ENCODE measurements at regions not wholly inside any gene's neighbourhood (a gene's known extent, or its start where the extent isn't known, plus 50 kb on each side); places are given as distances from the start of the nearest gene placed in this dataset.
A peak's percentile ranks its signal among the peaks of the same experiment; 100 is the strongest.

- H3K4me3 ChIP-seq (ENCODE audit: low read length): no peak overlapping the region
- H2AFZ ChIP-seq (ENCODE audit: low read depth, low read length): peak overlapping the region; percentile 2
- no peaks in the 10 kb centered on the region for H3K27me3 ChIP-seq (ENCODE audit: insufficient read depth, low read length)
- H3K4me1 ChIP-seq (ENCODE audit: insufficient read depth, low read length): peaks cover 7% of the 10 kb centered on the region
- no peaks in the 10 kb centered on the region for H3K36me3 ChIP-seq (ENCODE audit: insufficient read depth, low read length)
- H3K9me3 ChIP-seq (ENCODE audit: low read length): no peaks in the 10 kb centered on the region
These were observed 250.4 kb upstream of the JADE1 start for GRCh38 chr4:128558896-128559679.

- peaks cover 7% of the 10 kb centered on the region for H3K4me1 ChIP-seq (ENCODE audit: insufficient read depth, low read length)
- H3K9me3 ChIP-seq (ENCODE audit: low read length): no peaks in the 10 kb centered on the region
- H2AFZ ChIP-seq (ENCODE audit: low read depth, low read length): no peak overlapping the region
- no peaks in the 10 kb centered on the region for H3K27me3 ChIP-seq (ENCODE audit: insufficient read depth, low read length)
- H3K4me3 ChIP-seq (ENCODE audit: low read length): no peak overlapping the region
- H3K36me3 ChIP-seq (ENCODE audit: insufficient read depth, low read length): no peaks in the 10 kb centered on the region
These were observed 252.7 kb upstream of the JADE1 start for GRCh38 chr4:128556756-128557155.

- Histone ChIP-seq H3K27me3 (ENCODE audit: insufficient read depth, low read length) (no peaks in the 10 kb centered on the region), H3K4me3 (ENCODE audit: low read length) (no peak overlapping the region), H3K4me1 (ENCODE audit: insufficient read depth, low read length) (no peaks in the 10 kb centered on the region), H2AFZ (ENCODE audit: low read depth, low read length) (no peak overlapping the region), H3K36me3 (ENCODE audit: insufficient read depth, low read length) (no peaks in the 10 kb centered on the region), H3K9me3 (ENCODE audit: low read length) (no peaks in the 10 kb centered on the region)
These were observed 255.6 kb upstream of the JADE1 start for GRCh38 chr4:128553686-128554515.

DNA sequence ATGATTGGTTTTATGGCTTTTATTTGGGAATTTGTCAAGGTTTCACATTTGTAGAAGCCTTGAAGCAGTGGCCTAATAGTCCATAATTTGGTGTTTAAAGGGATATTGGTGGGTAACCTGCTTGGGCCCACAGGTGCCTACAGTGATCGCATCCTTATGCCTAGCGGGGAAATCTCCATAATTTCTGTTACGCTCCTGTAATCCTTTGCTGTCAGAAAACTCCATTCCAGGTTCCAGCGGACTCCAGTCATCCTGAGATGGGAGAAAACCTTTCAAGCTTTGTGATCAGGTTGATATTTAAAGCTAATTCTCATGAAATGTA is 257.0 kb upstream of the JADE1 start:
- no peak overlapping the region for H2AFZ ChIP-seq (ENCODE audit: low read depth, low read length)
- no peaks in the 10 kb centered on the region for H3K9me3 ChIP-seq (ENCODE audit: low read length)
- no peak overlapping the region for H3K4me3 ChIP-seq (ENCODE audit: low read length)
- H3K4me1 ChIP-seq (ENCODE audit: insufficient read depth, low read length): no peaks in the 10 kb centered on the region
- no peaks in the 10 kb centered on the region for H3K27me3 ChIP-seq (ENCODE audit: insufficient read depth, low read length)
- H3K36me3 ChIP-seq (ENCODE audit: insufficient read depth, low read length): no peaks in the 10 kb centered on the region

DNA sequence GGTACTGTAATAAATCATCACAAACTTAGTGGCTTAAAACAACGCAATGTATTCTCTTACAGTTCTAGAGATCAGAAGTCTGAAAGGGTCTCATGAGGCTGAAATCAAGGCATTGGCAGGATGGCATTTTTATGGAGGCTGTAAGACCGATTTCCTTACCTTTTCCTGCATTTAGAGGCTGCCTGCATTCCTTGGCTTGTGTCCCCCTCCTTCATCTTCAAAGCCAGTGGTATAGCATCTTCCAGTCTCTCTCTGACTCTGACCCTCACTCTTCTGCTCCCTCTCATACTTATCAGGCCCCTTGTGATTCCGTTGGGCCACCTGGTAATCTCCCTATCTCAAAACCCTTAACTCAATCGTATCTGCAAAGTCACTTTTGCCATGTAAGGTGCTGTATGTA is 258.2 kb upstream of the JADE1 start:
- Histone ChIP-seq H2AFZ (ENCODE audit: low read depth, low read length) (no peak overlapping the region), H3K4me1 (ENCODE audit: insufficient read depth, low read length) (no peaks in the 10 kb centered on the region), H3K4me3 (ENCODE audit: low read length) (no peak overlapping the region), H3K27me3 (ENCODE audit: insufficient read depth, low read length) (no peaks in the 10 kb centered on the region), H3K36me3 (ENCODE audit: insufficient read depth, low read length) (no peaks in the 10 kb centered on the region), H3K9me3 (ENCODE audit: low read length) (no peaks in the 10 kb centered on the region)

DNA sequence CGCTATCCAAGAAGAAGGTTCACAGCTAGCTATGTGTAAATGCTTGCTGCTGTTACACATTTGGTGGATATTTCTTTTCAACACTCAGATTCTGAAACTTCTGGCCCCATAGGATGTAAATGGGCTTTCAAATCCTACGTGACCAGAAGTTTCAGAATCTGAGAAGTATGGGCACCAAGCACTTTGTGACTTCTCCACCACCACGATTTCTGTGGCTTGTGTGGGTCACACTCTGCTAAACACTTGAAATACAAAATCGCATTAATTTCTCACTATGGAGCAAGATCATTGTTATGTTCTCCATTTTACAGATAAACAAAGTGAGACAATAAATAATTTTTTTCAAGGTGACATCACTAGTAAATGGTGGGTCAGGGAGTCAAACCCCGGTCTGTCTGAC is 259.4 kb upstream of the JADE1 start:
- no peak overlapping the region for H3K4me3 ChIP-seq (ENCODE audit: low read length)
- H3K27me3 ChIP-seq (ENCODE audit: insufficient read depth, low read length): no peaks in the 10 kb centered on the region

DNA sequence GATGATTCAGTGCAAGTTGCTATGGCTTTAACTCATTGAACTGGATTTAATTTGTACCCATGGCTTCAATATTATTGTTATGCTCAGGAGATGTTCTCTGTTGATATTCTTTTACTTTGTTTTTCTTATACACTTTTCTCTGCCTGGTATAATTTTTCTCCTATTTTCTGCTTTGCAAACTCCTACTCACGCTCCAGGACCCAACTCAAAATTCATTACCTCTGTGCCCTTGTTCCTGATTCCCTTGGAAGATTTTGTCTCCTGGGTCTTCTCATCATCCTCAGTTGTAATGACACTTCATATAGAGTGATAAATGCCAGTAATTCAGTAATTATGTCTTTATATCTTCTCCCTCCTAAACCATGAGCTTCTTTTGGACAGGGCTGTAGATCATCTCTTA is 259.9 kb upstream of the JADE1 start:
- Histone ChIP-seq H3K36me3 (ENCODE audit: insufficient read depth, low read length) (no peaks in the 10 kb centered on the region), H3K27me3 (ENCODE audit: insufficient read depth, low read length) (no peaks in the 10 kb centered on the region), H2AFZ (ENCODE audit: low read depth, low read length) (no peak overlapping the region), H3K9me3 (ENCODE audit: low read length) (no peaks in the 10 kb centered on the region), H3K4me1 (ENCODE audit: insufficient read depth, low read length) (no peaks in the 10 kb centered on the region), H3K4me3 (ENCODE audit: low read length) (no peak overlapping the region)

More for the DNA sequence above, 259.4 kb upstream of the JADE1 start:
- Histone ChIP-seq H3K36me3 (ENCODE audit: insufficient read depth, low read length) (no peaks in the 10 kb centered on the region), H3K9me3 (ENCODE audit: low read length) (no peaks in the 10 kb centered on the region), H3K4me1 (ENCODE audit: insufficient read depth, low read length) (no peaks in the 10 kb centered on the region), H2AFZ (ENCODE audit: low read depth, low read length) (no peak overlapping the region)

- Histone ChIP-seq H3K4me3 (ENCODE audit: low read length) (no peak overlapping the region), H3K27me3 (ENCODE audit: insufficient read depth, low read length) (no peaks in the 10 kb centered on the region), H3K4me1 (ENCODE audit: insufficient read depth, low read length) (no peaks in the 10 kb centered on the region), H3K9me3 (ENCODE audit: low read length) (no peaks in the 10 kb centered on the region), H3K36me3 (ENCODE audit: insufficient read depth, low read length) (no peaks in the 10 kb centered on the region), H2AFZ (ENCODE audit: low read depth, low read length) (no peak overlapping the region)
These were observed 260.8 kb upstream of the PGRMC2 start for GRCh38 chr4:128548381-128548780.

- H3K27me3 ChIP-seq (ENCODE audit: insufficient read depth, low read length): no peaks in the 10 kb centered on the region
These were observed 256.7 kb upstream of the PGRMC2 start for GRCh38 chr4:128544272-128544671.

GRCh38 chr4:128543696-128544095 is 256.1 kb upstream of the PGRMC2 start:
- Histone ChIP-seq H3K4me1 (ENCODE audit: insufficient read depth, low read length) (no peaks in the 10 kb centered on the region), H2AFZ (ENCODE audit: low read depth, low read length) (no peak overlapping the region), H3K4me3 (ENCODE audit: low read length) (no peak overlapping the region), H3K27me3 (ENCODE audit: insufficient read depth, low read length) (no peaks in the 10 kb centered on the region), H3K36me3 (ENCODE audit: insufficient read depth, low read length) (no peaks in the 10 kb centered on the region), H3K9me3 (ENCODE audit: low read length) (no peaks in the 10 kb centered on the region)

More at GRCh38 chr4:128544272-128544671, 256.7 kb upstream of the PGRMC2 start:
- H3K4me1 ChIP-seq (ENCODE audit: insufficient read depth, low read length): no peaks in the 10 kb centered on the region
- no peaks in the 10 kb centered on the region for H3K9me3 ChIP-seq (ENCODE audit: low read length)
- H3K36me3 ChIP-seq (ENCODE audit: insufficient read depth, low read length): no peaks in the 10 kb centered on the region
- no peak overlapping the region for H2AFZ ChIP-seq (ENCODE audit: low read depth, low read length)
- H3K4me3 ChIP-seq (ENCODE audit: low read length): no peak overlapping the region

DNA sequence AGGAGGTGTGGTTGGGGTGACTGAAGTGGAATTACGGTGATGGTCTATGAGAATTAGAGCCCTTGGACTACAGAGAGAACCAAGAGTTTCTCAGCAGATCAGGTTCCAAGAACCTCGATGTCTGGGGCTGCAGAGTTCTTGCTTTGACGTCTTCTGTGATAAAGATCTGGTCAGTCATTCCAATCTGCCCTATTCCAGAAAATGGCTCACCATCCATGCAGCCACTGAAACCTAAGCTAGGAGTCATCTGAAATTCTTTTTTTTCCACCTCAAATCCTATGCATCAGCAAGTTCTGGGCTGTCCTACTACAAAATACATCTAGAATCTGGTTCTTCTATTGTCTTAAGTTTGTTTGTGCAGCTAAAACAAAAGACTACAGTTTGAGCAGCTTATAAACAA is 254.4 kb upstream of the PGRMC2 start:
- Histone ChIP-seq H3K4me1 (ENCODE audit: insufficient read depth, low read length) (no peaks in the 10 kb centered on the region), H3K27me3 (ENCODE audit: insufficient read depth, low read length) (no peaks in the 10 kb centered on the region), H2AFZ (ENCODE audit: low read depth, low read length) (no peak overlapping the region), H3K4me3 (ENCODE audit: low read length) (no peak overlapping the region), H3K9me3 (ENCODE audit: low read length) (no peaks in the 10 kb centered on the region), H3K36me3 (ENCODE audit: insufficient read depth, low read length) (no peaks in the 10 kb centered on the region)

GRCh38 chr4:128540122-128540521 is 252.5 kb upstream of the PGRMC2 start:
- Histone ChIP-seq H3K4me3 (ENCODE audit: low read length) (no peak overlapping the region), H2AFZ (ENCODE audit: low read depth, low read length) (no peak overlapping the region), H3K36me3 (ENCODE audit: insufficient read depth, low read length) (no peaks in the 10 kb centered on the region), H3K9me3 (ENCODE audit: low read length) (no peaks in the 10 kb centered on the region), H3K4me1 (ENCODE audit: insufficient read depth, low read length) (no peaks in the 10 kb centered on the region), H3K27me3 (ENCODE audit: insufficient read depth, low read length) (no peaks in the 10 kb centered on the region)

DNA sequence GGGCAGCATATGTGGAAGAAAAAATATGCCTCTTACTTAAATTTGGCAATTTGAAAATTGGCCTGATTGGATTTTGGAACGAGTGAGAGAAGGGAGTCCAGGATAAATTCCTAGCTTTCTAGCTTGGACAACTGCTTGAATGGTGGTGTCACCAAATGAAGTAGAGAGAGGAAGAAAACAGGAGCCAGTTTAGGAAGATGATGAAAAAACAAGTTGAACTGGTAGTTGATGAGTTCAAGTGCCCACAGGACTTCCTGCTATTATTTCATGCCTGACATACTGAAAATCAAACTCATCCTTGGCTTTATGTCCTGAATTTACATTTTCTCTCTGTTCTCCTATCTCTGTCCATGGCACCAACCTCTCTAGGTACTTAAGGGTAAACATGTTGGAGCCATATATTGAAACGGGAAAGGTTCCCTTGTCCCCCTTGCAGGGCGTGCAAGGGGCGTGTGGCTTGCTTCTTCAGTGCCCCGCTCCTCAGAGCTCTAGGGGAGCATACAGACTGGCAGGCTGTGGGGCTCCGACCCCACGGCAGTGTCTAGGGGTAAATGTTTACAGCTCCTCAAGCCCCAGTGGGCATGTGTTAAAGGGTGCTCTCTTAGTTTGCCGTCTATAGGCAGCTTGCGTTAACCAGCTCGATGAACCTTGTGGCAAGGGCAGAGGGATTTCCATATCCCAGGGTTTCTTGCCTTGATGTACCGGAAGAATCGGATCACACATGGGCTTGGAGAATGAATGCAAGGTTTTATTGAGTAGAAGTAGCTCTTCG is 250.7 kb upstream of the PGRMC2 start:
- H3K4me1 ChIP-seq (ENCODE audit: insufficient read depth, low read length): no peaks in the 10 kb centered on the region
- H3K27me3 ChIP-seq (ENCODE audit: insufficient read depth, low read length): no peaks in the 10 kb centered on the region
- no peak overlapping the region for H2AFZ ChIP-seq (ENCODE audit: low read depth, low read length)
- no peak overlapping the region for H3K4me3 ChIP-seq (ENCODE audit: low read length)
- no peaks in the 10 kb centered on the region for H3K9me3 ChIP-seq (ENCODE audit: low read length)
- no peaks in the 10 kb centered on the region for H3K36me3 ChIP-seq (ENCODE audit: insufficient read depth, low read length)

Data from neuron (in vitro differentiated cells).